NCI-H774 (cell line): ENCODE measurements at regions not wholly inside any gene's neighbourhood (a gene's known extent, or its start where the extent isn't known, plus 50 kb on each side); places are given as distances from the start of the nearest gene placed in this dataset.

Experiments used
- DNase-seq: peaks from one replicate; lab custom pipeline; 2025; lab: John Stamatoyannopoulos, UW

DNA sequence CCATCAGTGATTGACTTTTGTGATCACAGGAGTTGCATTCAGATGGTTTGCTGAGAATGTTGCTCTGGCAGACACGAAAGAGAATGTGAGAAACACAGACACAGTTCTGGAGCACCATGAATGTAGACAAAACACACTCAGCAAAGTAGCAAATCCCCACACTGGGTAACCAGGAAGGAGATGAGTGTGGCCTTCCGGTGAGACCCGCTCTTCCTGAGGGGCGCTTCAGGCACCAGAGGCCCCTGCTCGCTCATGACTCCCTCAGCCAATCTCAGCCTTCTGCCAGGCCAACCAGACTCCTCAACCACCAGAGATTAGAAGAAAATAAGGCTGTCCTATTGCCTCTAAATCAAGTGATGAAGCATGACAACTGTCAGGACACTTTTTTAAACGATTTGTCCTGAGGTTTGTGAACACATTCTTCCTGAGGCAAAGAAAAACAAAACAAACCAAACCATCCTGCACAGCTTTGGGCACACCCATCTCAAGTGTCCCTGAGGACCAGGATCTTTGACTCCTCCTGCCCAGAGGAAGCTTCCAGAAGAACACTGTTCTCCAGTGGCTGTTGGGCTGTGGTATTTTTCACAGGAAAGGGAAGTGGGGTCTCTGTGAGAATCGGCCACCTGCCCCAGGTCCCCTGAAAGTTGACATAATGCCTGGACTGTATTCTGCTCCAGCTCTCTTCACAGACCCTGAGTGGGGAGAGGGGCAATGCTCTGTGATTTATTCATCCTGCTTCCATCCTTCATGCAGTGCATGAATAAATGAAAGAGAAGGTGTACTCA lies 152.8 kb downstream of the BCL11A start:
- DNase-seq, result no peak

DNA sequence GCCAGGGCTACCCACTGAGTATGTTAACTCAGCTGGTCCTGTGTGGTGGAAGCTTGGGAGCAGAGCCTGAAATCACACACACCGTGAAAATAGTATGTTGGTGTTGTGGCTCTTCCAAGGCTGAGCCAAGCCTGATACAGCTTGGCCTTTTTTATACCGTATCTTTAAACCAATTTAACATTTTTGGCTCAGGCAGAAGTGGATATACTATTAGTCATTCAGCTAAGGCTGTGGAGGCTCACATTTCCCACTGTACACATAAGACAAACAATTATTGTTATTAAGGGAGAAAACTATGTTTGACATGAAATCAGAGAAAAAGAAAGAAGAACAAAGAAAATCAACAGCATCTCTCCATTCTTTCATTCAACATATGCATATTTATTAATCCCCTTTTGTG lies 159.0 kb downstream of the BCL11A start:
- no peak for DNase-seq

DNA sequence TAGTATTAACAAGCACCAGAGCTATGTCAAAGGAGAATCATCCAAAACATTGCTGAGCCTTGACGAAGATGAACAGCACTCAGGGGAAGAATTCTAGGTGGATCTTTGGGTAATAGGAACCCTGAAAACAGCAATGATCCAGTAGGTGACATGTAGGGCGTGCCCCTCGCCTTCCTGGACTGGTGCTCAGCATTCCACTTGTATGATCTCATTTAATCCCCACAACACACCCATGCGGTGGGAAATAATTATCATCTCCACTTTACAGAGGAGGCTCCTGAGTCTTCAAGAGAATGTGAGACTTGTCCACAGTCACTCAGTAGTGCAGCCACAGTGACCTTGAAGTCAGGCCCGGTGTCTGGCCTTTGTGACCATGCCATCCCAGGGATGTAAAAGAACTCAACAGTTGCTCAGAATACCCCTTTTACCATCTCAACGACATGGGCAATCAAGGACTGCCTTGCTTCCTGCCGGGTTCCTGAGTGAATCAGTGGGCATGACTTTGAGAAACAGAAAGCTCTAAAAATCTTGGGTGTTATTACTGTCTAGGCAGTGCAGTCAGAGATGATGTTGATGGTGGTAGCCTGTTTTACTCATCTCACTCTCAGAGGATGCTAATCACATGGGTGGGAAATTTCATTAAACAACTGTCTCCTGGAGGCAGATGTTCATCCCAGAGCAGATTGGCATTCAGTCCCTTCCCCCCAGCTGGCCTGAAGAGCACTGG lies 161.6 kb downstream of the BCL11A start:
- DNase-seq, result no peak

GRCh38 chr2:60391230-60391629 lies 162.2 kb downstream of the BCL11A start:
- DNase-seq, result peak; percentile 36

DNA sequence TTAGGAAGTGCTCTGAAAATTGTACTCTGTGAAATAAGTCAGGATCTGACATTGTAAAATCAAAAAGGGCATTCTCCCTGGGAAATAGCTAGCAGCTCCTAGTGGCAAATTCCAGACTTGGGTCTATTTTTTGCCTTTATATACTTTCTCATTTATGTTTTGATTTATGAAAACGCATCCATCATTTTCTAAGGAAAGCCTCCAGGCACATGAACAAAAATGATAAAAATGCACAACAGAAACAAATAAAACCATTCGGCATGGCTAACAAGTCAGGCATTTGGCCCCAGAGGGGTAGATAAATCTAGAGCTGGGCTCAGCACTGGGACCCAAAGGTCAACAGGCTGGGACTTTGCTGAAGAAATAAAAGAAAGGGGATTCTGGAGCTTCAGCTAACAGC lies 167.0 kb downstream of the BCL11A start:
- DNase-seq, result no peak

DNA sequence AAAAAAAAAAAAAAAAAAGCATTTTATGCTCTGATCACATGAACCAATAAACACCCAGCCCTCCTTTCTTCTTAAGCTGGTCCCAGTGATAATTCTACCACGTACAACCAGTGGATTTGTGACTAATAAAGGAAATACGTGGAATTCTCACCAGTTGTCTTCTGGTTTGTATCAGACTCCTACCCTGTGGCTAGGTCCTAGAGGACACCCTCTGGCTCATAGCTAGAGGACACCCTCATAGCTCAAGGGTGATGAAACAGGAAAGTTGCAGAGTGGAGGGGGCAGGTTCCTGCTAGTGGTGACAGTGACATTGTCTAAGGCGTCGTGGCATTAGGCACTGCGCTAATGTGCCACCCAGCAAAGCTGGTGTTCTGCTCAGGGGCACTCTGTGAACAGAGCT lies 167.8 kb downstream of the BCL11A start:
- no peak for DNase-seq

GRCh38 chr2:60383401-60384143 lies 169.9 kb downstream of the BCL11A start:
- no peak for DNase-seq

DNA sequence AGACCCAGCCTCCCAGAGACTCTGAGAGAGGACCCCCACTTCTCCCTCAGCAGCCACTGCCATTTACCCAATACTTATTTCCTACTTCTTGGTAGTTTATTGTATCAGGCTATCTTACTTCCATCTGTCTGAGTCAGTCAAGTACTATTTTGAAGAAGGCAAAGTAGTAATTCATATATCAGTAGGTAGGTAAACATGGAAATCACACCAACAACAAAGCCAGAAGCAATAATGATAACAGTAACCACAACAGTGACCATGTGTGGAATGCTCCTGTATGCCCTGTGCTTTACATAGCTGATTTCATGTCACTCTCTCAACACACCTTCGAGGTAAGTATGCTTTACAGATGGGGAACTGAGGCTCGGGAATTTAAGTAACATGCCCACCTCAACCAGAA lies 173.0 kb downstream of the BCL11A start:
- DNase-seq, result no peak

DNA sequence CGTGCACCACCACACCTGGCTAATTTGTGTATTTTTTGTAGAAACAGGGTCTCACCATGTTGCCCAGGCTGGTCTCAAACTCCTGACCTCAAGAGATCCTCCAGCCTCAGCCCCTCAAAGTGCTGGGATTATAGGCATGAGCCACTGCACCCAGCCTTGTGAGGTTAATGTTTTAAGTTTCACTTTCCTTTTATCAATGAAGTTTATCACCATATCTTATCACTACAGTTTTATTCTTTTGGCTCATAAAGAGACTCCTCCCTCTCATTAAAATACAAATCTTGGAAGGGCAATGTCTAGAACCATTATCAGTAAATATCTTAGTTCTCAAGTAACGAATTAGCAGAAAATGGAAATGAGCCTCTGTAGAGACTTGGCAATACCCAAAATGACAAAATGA lies 173.8 kb downstream of the BCL11A start:
- DNase-seq, result no peak

DNA sequence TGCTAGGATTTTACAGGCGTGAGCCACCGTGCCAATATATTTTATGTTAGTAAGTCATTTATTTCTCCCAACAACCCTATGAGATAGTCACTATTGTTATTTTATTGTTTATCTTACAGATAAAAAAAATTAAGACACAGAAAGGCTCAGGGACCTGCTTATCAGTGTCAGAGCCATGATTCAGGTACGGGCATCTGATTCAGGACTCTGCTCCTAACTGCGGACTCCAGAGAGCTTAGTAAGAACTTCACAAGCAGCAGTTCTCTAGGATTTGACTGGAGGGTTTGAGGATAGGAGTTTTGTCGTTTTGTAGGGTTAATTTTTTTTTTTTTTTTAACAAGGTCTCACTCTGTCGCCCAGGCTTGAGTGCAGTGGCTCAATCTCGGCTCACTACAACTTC lies 174.2 kb downstream of the BCL11A start:
- no peak for DNase-seq

DNA sequence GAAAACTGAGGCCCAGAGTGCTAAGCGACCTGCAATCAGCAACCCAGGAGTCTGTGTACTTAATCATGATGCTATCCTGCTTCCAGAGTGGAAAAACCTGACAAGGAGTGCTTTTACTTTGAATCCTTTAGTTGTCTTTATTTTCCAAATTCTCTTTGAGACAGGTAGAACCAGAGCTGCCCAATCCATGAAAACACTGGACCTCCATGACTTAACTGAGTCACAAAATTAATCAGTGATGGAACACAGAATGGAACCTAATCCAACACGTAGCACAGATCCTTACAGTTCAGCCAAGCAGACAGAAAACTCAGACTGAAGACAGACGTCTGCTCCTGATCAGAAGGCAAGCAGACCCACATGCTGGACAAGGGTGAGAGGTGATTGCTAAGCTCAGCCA lies 175.6 kb downstream of the BCL11A start:
- no peak for DNase-seq

GRCh38 chr2:60376252-60376651 lies 177.2 kb downstream of the BCL11A start:
- DNase-seq, result no peak

- DNase-seq, result no peak
These were observed 181.8 kb downstream of the BCL11A start for GRCh38 chr2:60371681-60372080.

- no peak for DNase-seq
These were observed 182.2 kb downstream of the BCL11A start for GRCh38 chr2:60371219-60371618.

GRCh38 chr2:60370814-60371213 lies 182.6 kb downstream of the BCL11A start:
- DNase-seq, result no peak

- DNase-seq, result no peak
These were observed 185.0 kb downstream of the BCL11A start for GRCh38 chr2:60368456-60368855.

- DNase-seq, result no peak
These were observed 187.2 kb downstream of the BCL11A start for GRCh38 chr2:60366135-60366712.

GRCh38 chr2:60365556-60365955 lies 187.9 kb downstream of the BCL11A start:
- no peak for DNase-seq

DNA sequence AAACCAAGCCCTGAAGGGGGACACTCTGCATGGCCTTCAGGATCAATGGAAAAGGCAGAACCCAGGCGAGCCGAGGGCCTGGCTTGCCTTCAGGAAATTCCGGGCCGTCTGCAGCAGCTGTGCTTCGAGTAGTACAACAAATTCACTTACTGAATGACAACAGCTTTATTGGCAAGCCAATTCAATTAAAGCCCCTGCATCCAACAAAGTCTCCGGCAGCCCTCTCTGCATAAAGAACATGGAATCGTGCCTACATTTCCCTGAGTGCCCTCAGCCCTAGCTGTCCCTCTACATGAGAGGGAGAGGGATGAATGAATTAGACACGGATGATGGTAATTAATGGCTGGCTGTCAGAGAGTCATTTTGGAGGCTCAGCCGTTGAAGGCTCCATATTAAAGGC lies 189.0 kb downstream of the BCL11A start:
- DNase-seq, result no peak

GRCh38 chr2:60361498-60361897 lies 192.0 kb downstream of the BCL11A start:
- DNase-seq, result no peak

DNA sequence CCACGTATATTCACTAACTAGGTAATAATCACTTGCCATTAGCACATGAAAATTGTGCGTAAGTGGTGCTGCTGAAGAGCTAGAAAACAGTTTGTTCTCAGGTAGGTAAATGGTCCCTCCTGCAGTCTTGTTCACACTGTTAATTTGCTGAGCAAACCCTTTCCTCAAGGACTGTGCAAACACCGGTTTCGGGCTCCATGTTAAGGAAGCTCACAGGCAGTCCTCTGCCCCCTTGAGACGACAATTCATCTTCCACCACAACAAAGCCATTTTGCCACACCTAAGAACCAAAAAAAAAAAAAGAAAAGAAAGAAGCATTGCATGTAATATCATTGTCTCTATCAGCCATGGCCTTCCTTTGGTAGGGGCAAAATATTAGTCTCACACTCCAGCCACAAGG lies 193.9 kb downstream of the BCL11A start:
- peak; percentile 26 for DNase-seq

DNA sequence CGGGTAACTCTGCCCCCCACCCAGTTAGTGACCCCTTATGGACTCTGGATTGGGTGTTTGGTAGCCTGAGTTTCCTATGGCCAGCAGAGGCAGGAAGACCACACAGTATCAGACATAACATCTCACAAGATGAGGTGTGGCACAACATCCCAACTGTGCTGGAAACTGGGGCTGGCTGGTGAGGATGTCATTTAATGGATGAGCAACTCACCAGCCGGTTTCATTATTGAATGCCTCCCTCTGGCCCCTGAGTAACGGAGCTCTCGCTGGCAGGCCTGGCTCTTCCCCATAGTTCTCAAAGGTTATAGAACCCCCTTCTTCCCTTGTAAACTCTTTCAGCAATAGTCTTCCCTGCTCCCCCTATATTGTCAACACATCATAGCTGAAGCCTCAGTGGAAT lies 195.0 kb downstream of the BCL11A start:
- no peak for DNase-seq

DNA sequence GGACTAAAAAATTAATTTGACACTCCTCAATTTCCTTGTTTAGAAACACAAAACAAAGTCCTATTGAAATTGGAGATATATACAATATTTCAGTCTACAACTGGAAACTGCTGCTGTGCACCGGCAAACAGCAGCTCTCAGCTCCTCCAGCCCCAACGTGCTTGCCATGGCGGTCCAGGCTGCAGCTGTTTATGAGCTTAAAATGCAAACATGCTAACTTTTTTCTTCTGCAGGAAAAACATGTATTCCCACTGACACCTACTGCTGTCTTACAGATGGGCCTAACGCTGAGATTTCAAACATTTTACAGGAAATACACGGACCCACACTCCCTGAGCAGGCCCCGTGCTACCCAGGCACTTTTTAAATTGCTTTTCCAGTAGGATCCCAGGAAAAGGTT lies 195.5 kb downstream of the BCL11A start:
- DNase-seq, result no peak
